Caki2 (cell line): ENCODE measurements at regions not wholly inside any gene's neighbourhood (a gene's known extent, or its start where the extent isn't known, plus 50 kb on each side); places are given as distances from the start of the nearest gene placed in this dataset.

Experiments
- DNase-seq: peaks from one replicate; pipeline ENCODE4 v3.0.0-alpha.2; 2015; ENCODE audit warnings: low read depth
- in situ Hi-C: cut with HindIII; loops from 2 replicates; pipeline ENCODE4 v1.10.0; 2016; ENCODE audit warnings: low sequenced_read_pairs, low pct_unique_long_range_greater_than_20kb, mixed read lengths

GRCh38 chr1:87495870-87496269 is 167.2 kb downstream of the LMO4 start:
- in situ Hi-C loops = no loop called here
- DNase-seq = no peak

GRCh38 chr1:87497380-87498203 is 168.9 kb downstream of the LMO4 start:
- no peak for DNase-seq
- in situ Hi-C loops = no loop called here

GRCh38 chr1:87501738-87502137 is 173.1 kb downstream of the LMO4 start:
- in situ Hi-C loops = no loop called here
- DNase-seq = no peak

GRCh38 chr1:87505391-87505983 is 176.8 kb downstream of the LMO4 start:
- in situ Hi-C loops = no loop called here
- no peak for DNase-seq

GRCh38 chr1:87506147-87506546 is 177.5 kb downstream of the LMO4 start:
- in situ Hi-C loops = no loop called here
- no peak for DNase-seq

- DNase-seq = no peak
- in situ Hi-C loops = no loop called here
Measured at GRCh38 chr1:87508247-87508787, 179.6 kb downstream of the LMO4 start.

- in situ Hi-C loops = no loop called here
- no peak for DNase-seq
Measured at GRCh38 chr1:87510540-87510939, 181.9 kb downstream of the LMO4 start.

GRCh38 chr1:87511449-87511848 is 182.8 kb downstream of the LMO4 start:
- in situ Hi-C loops = no loop called here
- DNase-seq = no peak

- DNase-seq = no peak
- in situ Hi-C loops = no loop called here
Measured at GRCh38 chr1:87512431-87512830, 183.8 kb downstream of the LMO4 start.

- DNase-seq = no peak
- in situ Hi-C loops = no loop called here
Measured at GRCh38 chr1:87513255-87513654, 184.6 kb downstream of the LMO4 start.

GRCh38 chr1:87513966-87514660 is 185.4 kb downstream of the LMO4 start:
- no peak for DNase-seq
- in situ Hi-C loops = no loop called here

- no peak for DNase-seq
- in situ Hi-C loops = no loop called here
Measured at GRCh38 chr1:87515781-87516180, 187.1 kb downstream of the LMO4 start.

GRCh38 chr1:87518794-87519193 is 190.1 kb downstream of the LMO4 start:
- DNase-seq = no peak
- in situ Hi-C loops = no loop called here

- no peak for DNase-seq
- in situ Hi-C loops = no loop called here
Measured at GRCh38 chr1:87521452-87521851, 192.8 kb downstream of the LMO4 start.

- DNase-seq = no peak
- in situ Hi-C loops = no loop called here
Measured at GRCh38 chr1:87523466-87523865, 194.8 kb downstream of the LMO4 start.

- no peak for DNase-seq
- in situ Hi-C loops = no loop called here
Measured at GRCh38 chr1:87524021-87524754, 195.5 kb downstream of the LMO4 start.

- DNase-seq = no peak
- in situ Hi-C loops = no loop called here
Measured at GRCh38 chr1:87528754-87529517, 200.3 kb downstream of the LMO4 start.
